Kidney (tissue), 13 donors: ENCODE measurements at regions not wholly inside any gene's neighbourhood (a gene's known extent, or its start where the extent isn't known, plus 50 kb on each side); places are given as distances from the start of the nearest gene placed in this dataset.
"Not testable (repeated sequence)": the region's sequence is repeated elsewhere in the genome, so short reads cannot be mapped to it uniquely, and the experiment has no call there.

Experiments
- DNase-seq, 5 donors: peaks; one replicate each; pipeline ENCODE4 v3.0.0-alpha.2; 2013 to 2020
- FAIRE-seq: peaks from 2 replicates; lab custom pipeline; 2012; peaks lifted over from hg19 to GRCh38; lab: Jason Lieb, UNC
- H3K27ac ChIP-seq, 2 donors: one replicate each; pipeline ENCODE4 v1.7.0; 2013; ENCODE audit warnings: low read depth in 2 of 2, low read length in 2 of 2, inconsistent platforms in 1 of 2
- H3K27me3 ChIP-seq: one replicate; pipeline ENCODE4 v1.7.1; 2013; ENCODE audit warnings: low read length, inconsistent platforms; ENCODE audit not compliant: control insufficient read depth, insufficient read depth
- H3K36me3 ChIP-seq, 3 donors: one replicate each; pipeline versions ENCODE4 v1.7.0 to v1.7.1; 2013; ENCODE audit warnings: low read length in 3 of 3, control low read depth in 1 of 3, inconsistent platforms in 1 of 3; ENCODE audit not compliant: insufficient read depth in 3 of 3, control insufficient read depth in 2 of 3
- H3K4me1 ChIP-seq, 3 donors: one replicate each; pipeline versions ENCODE4 v1.7.0 to v1.7.1; 2013; ENCODE audit warnings: low read length in 3 of 3, inconsistent platforms in 1 of 3, low read depth in 1 of 3; ENCODE audit not compliant: control insufficient read depth in 2 of 3, insufficient read depth in 2 of 3
- H3K4me3 ChIP-seq, 3 donors: one replicate each; pipeline versions ENCODE4 v1.7.0 to v1.8.1; 2013; ENCODE audit warnings: low read length in 3 of 3, control low read depth in 1 of 3, inconsistent platforms in 1 of 3
- H3K9ac ChIP-seq, 3 donors: one replicate each; pipeline versions ENCODE4 v1.7.0 to v1.7.1; 2013; ENCODE audit warnings: low read length in 3 of 3, control low read depth in 1 of 3, inconsistent platforms in 1 of 3
- H3K9me3 ChIP-seq, 3 donors: one replicate each; pipeline versions ENCODE4 v1.7.0 to v1.7.1; 2013; ENCODE audit warnings: low read length in 3 of 3, control low read depth in 1 of 3, inconsistent platforms in 1 of 3; ENCODE audit not compliant: control insufficient read depth in 2 of 3, insufficient read depth in 1 of 3
- CTCF ChIP-seq: IDR thresholded peaks from 3 replicates; pipeline ENCODE4 v1.5.1; 2012; ENCODE audit warnings: mild to moderate bottlenecking, moderate library complexity, borderline replicate concordance; ENCODE audit not compliant: insufficient read depth; ENCODE audit errors: extremely low read depth
- intact Hi-C: fragments of 100-400 bp; cut with DNase I; formaldehyde crosslinking; loops from one replicate; pipeline ENCODE4 v1.11.1; 2022
- donor health status: control.
- donor health status: control.
- donor health status: control.
- donor health status: control.
- donor health status: control.
- donor health status: DM: yes; HTN: yes; CAD: no.
- donor health status: Normal renal cell carcinoma (clear cell type).

- intact Hi-C loops: no loop called here
- no peak overlapping the region for H3K27ac ChIP-seq
- H3K9ac ChIP-seq: no peak overlapping the region
- no peak for TF ChIP-seq CTCF
- no peaks in the 10 kb centered on the region for H3K36me3 ChIP-seq
- H3K4me1 ChIP-seq: peaks cover 6 to 22% (median 12%) of the 10 kb centered on the region in 3 donors
- DNase-seq (peak in 2 of 5 donors; percentile 44 to 57), FAIRE-seq (no peak)
- no peak overlapping the region for H3K4me3 ChIP-seq
- no peaks in the 10 kb centered on the region for H3K9me3 ChIP-seq
- H3K27me3 ChIP-seq: no peaks in the 10 kb centered on the region
Measured at GRCh38 chr2:43067254-43068040, 159.0 kb downstream of the ZFP36L2 start.

- H3K36me3 ChIP-seq, intact Hi-C loops, H3K9ac ChIP-seq, H3K9me3 ChIP-seq, H3K27me3 ChIP-seq, H3K4me3 ChIP-seq, H3K27ac ChIP-seq, FAIRE-seq: not testable (repeated sequence)
- peak in 2 of 5 donors; percentile 44 to 56 for DNase-seq
- H3K4me1 ChIP-seq: peaks cover 4 to 16% (median 9%) of the 10 kb centered on the region in 3 donors
Measured at GRCh38 chr2:43066541-43067253, 159.7 kb downstream of the ZFP36L2 start.

- Histone ChIP-seq H3K36me3 (no peaks in the 10 kb centered on the region), H3K9me3 (peaks cover 0 to 4% (median 2%) of the 10 kb centered on the region in 3 donors), H3K4me3 (no peak overlapping the region), H3K9ac (no peak overlapping the region), H3K4me1 (peaks cover 0 to 8% (median 4%) of the 10 kb centered on the region in 3 donors), H3K27ac (no peak overlapping the region), H3K27me3 (no peaks in the 10 kb centered on the region)
- TF ChIP-seq CTCF: no peak
- intact Hi-C loops: no loop called here
- peak in 2 of 5 donors; percentile 34 to 51 for DNase-seq
- no peak for FAIRE-seq
Measured at GRCh38 chr2:43065871-43066270, 160.5 kb downstream of the ZFP36L2 start.

GRCh38 chr2:43065036-43065435 is 161.4 kb downstream of the ZFP36L2 start:
- Histone ChIP-seq H3K27ac (no peak overlapping the region), H3K36me3 (no peaks in the 10 kb centered on the region), H3K4me1 (peaks cover 0 to 3% (median 0%) of the 10 kb centered on the region in 3 donors), H3K9ac (no peak overlapping the region), H3K9me3 (peaks cover 0 to 4% (median 2%) of the 10 kb centered on the region in 3 donors), H3K4me3 (no peak overlapping the region), H3K27me3 (no peaks in the 10 kb centered on the region)
- no peak for FAIRE-seq
- intact Hi-C loops: no loop called here
- TF ChIP-seq CTCF: no peak
- DNase-seq: peak in 1 of 5 donors; percentile 14

GRCh38 chr2:43063096-43063495 is 163.3 kb downstream of the ZFP36L2 start:
- H3K9me3 ChIP-seq, H3K9ac ChIP-seq, H3K4me3 ChIP-seq, H3K27me3 ChIP-seq, FAIRE-seq, H3K27ac ChIP-seq, H3K4me1 ChIP-seq, intact Hi-C loops, H3K36me3 ChIP-seq: not testable (repeated sequence)
- DNase-seq: peak in 1 of 5 donors; percentile 39
